ENCODE measurements at regions not wholly inside any gene's neighbourhood (a gene's known extent, or its start where the extent isn't known, plus 50 kb on each side); places are given as distances from the start of the nearest gene placed in this dataset.

- TF ChIP-seq CTCF (conservative IDR thresholded peaks at IDR 0.05; ENCODE audit: low read depth, low read length): no peak
- TF ChIP-seq EZH2 (IDR thresholded peaks at IDR 0.05; ENCODE audit: borderline replicate concordance, low read depth, low read length, poor library complexity, severe bottlenecking): no peak
Measured at GRCh38 chr3:66629150-66629981, 128.5 kb upstream of the LRIG1 start.
